Activated CD4-positive, alpha-beta T cell treated with anti-CD3 and anti-CD28 coated beads, Interleukin-2, amount 10 ng/mL, durations not matched to agents 7 days and 5 days (primary cell): ENCODE measurements at regions not wholly inside any gene's neighbourhood (a gene's known extent, or its start where the extent isn't known, plus 50 kb on each side); places are given as distances from the start of the nearest gene placed in this dataset.

Experiments used
- CTCF ChIA-PET: fragments of 350-600 bp; sonication (Branson Sonifier 250); formaldehyde crosslinking; loops from one replicate; lab custom pipeline; 2021; ENCODE audit warnings: antibody characterized with exemption; lab: Charles Lee
- POLR2A ChIA-PET: fragments of 350-600 bp; sonication (Branson Sonifier 250); formaldehyde crosslinking; loops from one replicate; lab custom pipeline; 2021; ENCODE audit warnings: antibody characterized with exemption; lab: Charles Lee
- DNase-seq: peaks from one replicate; pipeline ENCODE4 v3.0.0-alpha.2; 2020
- H3K27ac Mint-ChIP-seq: one replicate; pipeline ENCODE4 v1.8.0; 2021; ENCODE audit warnings: mild to moderate bottlenecking, moderate library complexity, mixed read lengths
- H3K27me3 Mint-ChIP-seq: one replicate; pipeline ENCODE4 v1.8.0; 2021; ENCODE audit warnings: mixed read lengths
- H3K36me3 Mint-ChIP-seq: one replicate; pipeline ENCODE4 v1.8.0; 2021; ENCODE audit warnings: low read depth, mixed read lengths
- H3K4me1 Mint-ChIP-seq: one replicate; pipeline ENCODE4 v1.8.0; 2021; ENCODE audit warnings: mixed read lengths
- H3K4me3 Mint-ChIP-seq: one replicate; pipeline ENCODE4 v1.8.0; 2021; ENCODE audit warnings: mild to moderate bottlenecking, moderate library complexity, mixed read lengths
- H3K9me3 Mint-ChIP-seq: one replicate; pipeline ENCODE4 v1.8.0; 2021; ENCODE audit warnings: mixed read lengths

DNA sequence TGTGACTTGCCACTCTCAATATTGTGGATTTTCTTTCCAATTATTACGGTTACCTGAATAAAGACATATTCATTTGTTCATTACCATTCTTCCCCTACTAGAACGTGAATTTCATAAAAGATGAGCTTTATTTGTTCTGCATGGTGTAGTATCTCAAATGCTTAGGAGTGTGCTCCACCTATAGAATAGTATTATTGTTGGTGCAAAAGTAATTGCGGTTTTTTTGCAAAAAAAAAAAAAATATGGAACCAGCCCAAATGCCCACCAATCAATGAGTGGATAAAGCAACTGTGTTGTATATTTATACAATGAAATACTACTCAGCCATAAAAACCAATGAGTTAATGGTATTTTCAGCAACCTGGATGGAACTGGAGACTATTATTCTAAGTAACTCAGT lies 525.5 kb upstream of the PRKX start:
- H3K36me3 Mint-ChIP-seq, result no peaks in the 10 kb centered on the region
- H3K9me3 Mint-ChIP-seq, result peaks cover 2% of the 10 kb centered on the region
- no peaks in the 10 kb centered on the region for H3K27me3 Mint-ChIP-seq
- H3K27ac Mint-ChIP-seq, result no peak overlapping the region
- H3K4me1 Mint-ChIP-seq, result no peaks in the 10 kb centered on the region
- ChIA-PET CTCF (no interaction called here), POLR2A (no interaction called here)
- no peak for DNase-seq
- no peak overlapping the region for H3K4me3 Mint-ChIP-seq

GRCh38 chrX:4225086-4225485 lies 511.6 kb upstream of the PRKX start:
- Mint-ChIP-seq H3K27ac (no peak overlapping the region), H3K27me3 (no peaks in the 10 kb centered on the region), H3K9me3 (no peaks in the 10 kb centered on the region), H3K4me1 (no peaks in the 10 kb centered on the region), H3K4me3 (no peak overlapping the region), H3K36me3 (no peaks in the 10 kb centered on the region)
- CTCF ChIA-PET, result no interaction called here
- no peak for DNase-seq
- POLR2A ChIA-PET, result no interaction called here

GRCh38 chrX:4206941-4207340 lies 493.5 kb upstream of the PRKX start:
- no peak overlapping the region for H3K27ac Mint-ChIP-seq
- no peaks in the 10 kb centered on the region for H3K4me1 Mint-ChIP-seq
- CTCF ChIA-PET, result no interaction called here
- no peak for DNase-seq
- no peak overlapping the region for H3K4me3 Mint-ChIP-seq
- H3K9me3 Mint-ChIP-seq, result peaks cover 8% of the 10 kb centered on the region
- no peaks in the 10 kb centered on the region for H3K27me3 Mint-ChIP-seq
- H3K36me3 Mint-ChIP-seq, result no peaks in the 10 kb centered on the region
- POLR2A ChIA-PET, result no interaction called here

- Mint-ChIP-seq H3K36me3 (no peaks in the 10 kb centered on the region), H3K4me3 (no peak overlapping the region), H3K4me1 (no peaks in the 10 kb centered on the region), H3K9me3 (peaks cover 4% of the 10 kb centered on the region), H3K27ac (no peak overlapping the region), H3K27me3 (no peaks in the 10 kb centered on the region)
- POLR2A ChIA-PET, result no interaction called here
- no peak for DNase-seq
- CTCF ChIA-PET, result no interaction called here
These were observed 484.5 kb upstream of the PRKX start for GRCh38 chrX:4197971-4198370.

DNA sequence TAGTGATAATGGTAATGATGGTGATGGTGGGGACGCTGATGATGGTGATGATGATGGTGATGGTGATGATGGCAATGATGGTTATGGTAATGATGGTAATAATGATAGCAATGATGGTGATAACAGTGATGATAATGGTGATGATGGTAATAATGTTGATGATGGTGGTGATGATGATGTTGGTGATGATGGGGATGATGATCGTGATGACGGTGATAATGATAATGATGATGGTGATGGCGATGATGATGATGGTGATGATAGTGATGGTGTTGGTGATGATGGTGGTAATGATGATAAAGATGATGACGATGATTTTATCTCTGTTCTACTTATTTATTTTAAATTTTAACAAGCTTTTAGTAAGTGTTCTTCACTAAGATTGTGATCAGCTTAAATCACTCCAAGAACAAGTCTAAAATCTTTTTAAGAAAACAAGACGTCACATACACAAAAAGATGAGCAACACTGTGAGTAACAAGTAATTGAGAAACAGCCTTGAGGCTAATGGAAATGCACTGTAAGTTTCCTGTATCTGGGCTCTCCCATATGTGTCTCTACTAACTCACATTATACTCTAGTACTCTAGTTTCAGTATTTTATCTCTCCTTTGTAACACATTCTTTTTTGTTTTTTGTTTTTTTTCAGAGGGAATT lies 480.2 kb upstream of the PRKX start:
- no peak overlapping the region for H3K27ac Mint-ChIP-seq
- ChIA-PET CTCF (no interaction called here), POLR2A (no interaction called here)
- no peaks in the 10 kb centered on the region for H3K27me3 Mint-ChIP-seq
- no peaks in the 10 kb centered on the region for H3K36me3 Mint-ChIP-seq
- no peak for DNase-seq
- H3K4me3 Mint-ChIP-seq, result no peak overlapping the region
- no peaks in the 10 kb centered on the region for H3K9me3 Mint-ChIP-seq
- H3K4me1 Mint-ChIP-seq, result no peaks in the 10 kb centered on the region

DNA sequence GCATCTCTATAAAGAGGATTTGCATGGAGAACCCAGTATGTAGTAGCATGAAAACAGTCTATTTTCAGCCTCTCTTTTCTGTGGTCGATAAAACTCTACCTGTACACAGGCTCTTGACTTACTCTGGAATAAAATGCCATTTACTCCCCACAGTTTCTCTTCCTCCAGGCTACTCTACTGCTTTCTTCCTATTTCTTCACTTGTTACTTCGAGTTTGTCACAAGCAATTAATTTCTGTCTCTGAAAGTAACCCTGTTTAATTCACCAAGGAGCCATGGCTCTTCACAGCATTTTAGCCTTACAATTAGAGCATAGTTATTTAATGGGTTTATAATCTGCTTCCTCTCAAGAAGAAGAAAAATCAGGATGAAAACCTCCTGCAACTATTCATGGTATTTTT lies 472.9 kb upstream of the PRKX start:
- H3K27me3 Mint-ChIP-seq, result no peaks in the 10 kb centered on the region
- CTCF ChIA-PET, result no interaction called here
- no peak for DNase-seq
- no peaks in the 10 kb centered on the region for H3K4me1 Mint-ChIP-seq
- H3K36me3 Mint-ChIP-seq, result no peaks in the 10 kb centered on the region
- H3K9me3 Mint-ChIP-seq, result no peaks in the 10 kb centered on the region
- no peak overlapping the region for H3K4me3 Mint-ChIP-seq
- H3K27ac Mint-ChIP-seq, result no peak overlapping the region
- POLR2A ChIA-PET, result no interaction called here

DNA sequence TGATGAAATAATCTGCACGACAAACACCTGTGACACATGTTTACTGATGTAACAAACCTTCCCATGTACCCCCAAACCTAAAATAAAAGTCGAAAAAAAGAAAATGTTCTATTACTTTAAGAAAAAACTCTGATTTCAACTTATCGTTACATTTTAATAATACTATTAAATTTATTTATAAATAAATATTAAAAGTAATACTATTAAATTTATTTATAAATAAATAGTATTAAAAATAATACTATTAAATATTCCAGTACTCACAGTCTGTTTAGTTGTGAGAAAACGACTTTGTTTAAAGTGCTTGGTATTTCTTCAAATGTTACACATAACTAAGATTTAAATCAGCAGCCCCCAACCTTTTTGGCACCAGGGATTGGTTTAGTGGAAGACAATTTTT lies 471.6 kb upstream of the PRKX start:
- Mint-ChIP-seq H3K4me3 (no peak overlapping the region), H3K4me1 (no peaks in the 10 kb centered on the region), H3K36me3 (no peaks in the 10 kb centered on the region), H3K27ac (no peak overlapping the region), H3K27me3 (no peaks in the 10 kb centered on the region), H3K9me3 (no peaks in the 10 kb centered on the region)
- ChIA-PET CTCF (no interaction called here), POLR2A (no interaction called here)
- DNase-seq, result no peak

DNA sequence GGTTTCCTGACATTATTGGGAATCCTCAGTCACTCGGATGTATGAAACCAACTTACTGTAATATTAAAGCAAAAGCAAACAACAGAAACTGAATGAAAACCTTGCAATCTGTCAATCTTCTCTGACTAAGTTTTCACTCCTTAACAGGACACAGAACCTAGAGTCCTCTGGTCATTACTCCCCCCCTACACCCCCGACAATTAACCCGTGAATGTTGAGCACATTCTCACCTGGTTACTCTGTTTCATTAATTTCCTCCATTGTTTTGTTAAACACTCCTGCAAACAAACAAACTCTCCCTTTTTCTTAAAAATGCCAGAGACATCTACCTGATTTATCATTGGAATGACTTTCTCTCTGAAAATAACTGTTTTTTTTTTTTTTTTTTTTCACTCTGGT lies 469.0 kb upstream of the PRKX start:
- H3K36me3 Mint-ChIP-seq, result no peaks in the 10 kb centered on the region
- no peak for DNase-seq
- H3K27ac Mint-ChIP-seq, result no peak overlapping the region
- no peaks in the 10 kb centered on the region for H3K4me1 Mint-ChIP-seq
- H3K27me3 Mint-ChIP-seq, result no peaks in the 10 kb centered on the region
- no peaks in the 10 kb centered on the region for H3K9me3 Mint-ChIP-seq
- CTCF ChIA-PET, result no interaction called here
- POLR2A ChIA-PET, result no interaction called here
- no peak overlapping the region for H3K4me3 Mint-ChIP-seq

GRCh38 chrX:4181782-4182407 lies 468.4 kb upstream of the PRKX start:
- Mint-ChIP-seq H3K4me3 (no peak overlapping the region), H3K9me3 (no peaks in the 10 kb centered on the region), H3K36me3 (no peaks in the 10 kb centered on the region), H3K4me1 (no peaks in the 10 kb centered on the region), H3K27me3 (no peaks in the 10 kb centered on the region), H3K27ac (no peak overlapping the region)
- CTCF ChIA-PET, result no interaction called here
- no peak for DNase-seq
- POLR2A ChIA-PET, result no interaction called here

- Mint-ChIP-seq H3K36me3 (no peaks in the 10 kb centered on the region), H3K9me3 (no peaks in the 10 kb centered on the region), H3K4me3 (no peak overlapping the region), H3K27me3 (no peaks in the 10 kb centered on the region), H3K4me1 (no peaks in the 10 kb centered on the region), H3K27ac (no peak overlapping the region)
- ChIA-PET CTCF (no interaction called here), POLR2A (no interaction called here)
- DNase-seq, result no peak
These were observed 465.6 kb upstream of the PRKX start for GRCh38 chrX:4179031-4179430.

GRCh38 chrX:4175221-4175620 lies 461.8 kb upstream of the PRKX start:
- Mint-ChIP-seq H3K4me3 (no peak overlapping the region), H3K36me3 (no peaks in the 10 kb centered on the region), H3K27ac (no peak overlapping the region), H3K4me1 (no peaks in the 10 kb centered on the region), H3K9me3 (no peaks in the 10 kb centered on the region), H3K27me3 (no peaks in the 10 kb centered on the region)
- POLR2A ChIA-PET, result no interaction called here
- CTCF ChIA-PET, result no interaction called here
- DNase-seq, result no peak

DNA sequence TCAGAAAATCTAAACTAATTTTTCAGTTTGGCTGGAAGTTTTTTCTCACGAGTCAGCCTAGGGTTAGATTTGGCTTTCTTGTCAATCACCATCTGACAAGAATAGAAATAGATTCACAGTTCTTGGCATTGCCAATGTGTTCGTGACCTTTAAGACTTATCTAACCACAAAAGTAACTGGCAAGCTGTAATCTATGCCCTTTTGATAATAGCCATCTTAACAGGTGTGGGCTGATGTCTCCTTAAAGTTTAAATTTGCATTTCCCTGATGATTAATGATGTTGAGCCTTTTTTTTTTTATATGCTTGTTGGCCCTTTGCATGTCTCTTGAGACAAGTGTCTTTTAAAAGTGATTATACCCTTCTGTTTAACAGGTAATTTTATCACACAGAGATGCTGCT lies 460.3 kb upstream of the PRKX start:
- CTCF ChIA-PET, result no interaction called here
- POLR2A ChIA-PET, result no interaction called here
- Mint-ChIP-seq H3K27me3 (no peaks in the 10 kb centered on the region), H3K4me3 (no peak overlapping the region), H3K36me3 (no peaks in the 10 kb centered on the region), H3K27ac (no peak overlapping the region), H3K9me3 (no peaks in the 10 kb centered on the region), H3K4me1 (no peaks in the 10 kb centered on the region)
- DNase-seq, result no peak

DNA sequence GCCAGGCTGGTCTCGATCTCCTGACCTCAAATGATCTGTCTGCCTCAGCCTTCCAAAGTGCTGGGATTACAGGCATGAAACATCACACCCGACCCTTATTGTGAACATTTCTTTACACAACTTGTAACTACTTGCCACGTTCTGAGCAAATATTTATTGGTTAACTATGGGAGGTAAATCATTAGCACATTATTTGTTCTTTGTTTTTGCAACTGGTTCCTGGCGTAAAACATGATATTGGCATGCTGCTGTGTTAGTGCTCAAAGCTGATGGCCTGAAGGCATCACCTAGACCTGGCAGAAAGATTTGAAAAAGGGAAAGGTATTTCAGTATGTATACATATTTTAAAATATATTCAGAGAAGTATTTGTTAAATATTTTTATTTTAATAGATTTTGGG lies 438.3 kb upstream of the PRKX start:
- Mint-ChIP-seq H3K27ac (no peak overlapping the region), H3K4me3 (no peak overlapping the region), H3K27me3 (no peaks in the 10 kb centered on the region), H3K36me3 (no peaks in the 10 kb centered on the region), H3K4me1 (no peaks in the 10 kb centered on the region), H3K9me3 (peaks cover 4% of the 10 kb centered on the region)
- POLR2A ChIA-PET, result no interaction called here
- CTCF ChIA-PET, result no interaction called here
- no peak for DNase-seq

DNA sequence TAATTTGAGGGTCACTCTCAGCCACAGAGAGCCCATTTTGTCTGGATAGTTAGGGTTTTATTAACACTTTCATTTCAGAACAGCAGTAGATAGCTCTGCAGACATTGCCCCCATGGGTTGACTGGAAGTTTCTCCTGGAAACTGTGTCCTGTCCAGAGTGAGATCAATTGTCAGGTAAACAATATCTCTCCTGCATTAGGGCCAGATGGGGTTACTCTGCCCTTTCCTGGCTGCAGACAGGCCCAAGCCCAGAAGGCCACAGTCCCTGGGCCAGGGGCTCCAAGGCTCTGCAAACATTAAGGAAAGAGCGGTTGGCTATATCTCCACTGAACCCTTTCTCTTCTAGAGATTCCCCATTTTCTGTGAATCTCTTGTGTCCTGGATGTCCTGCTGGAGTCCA lies 436.8 kb upstream of the PRKX start:
- Mint-ChIP-seq H3K4me3 (no peak overlapping the region), H3K36me3 (no peaks in the 10 kb centered on the region), H3K27me3 (no peaks in the 10 kb centered on the region), H3K9me3 (peaks cover 4% of the 10 kb centered on the region), H3K4me1 (no peaks in the 10 kb centered on the region), H3K27ac (no peak overlapping the region)
- CTCF ChIA-PET, result no interaction called here
- POLR2A ChIA-PET, result no interaction called here
- no peak for DNase-seq
